Right atrium auricular region (tissue), 2 donors: ENCODE measurements at regions not wholly inside any gene's neighbourhood (a gene's known extent, or its start where the extent isn't known, plus 50 kb on each side); places are given as distances from the start of the nearest gene placed in this dataset.

ENCODE experiments used
- DNase-seq: peaks from one replicate; pipeline ENCODE4 v3.0.0-alpha.2; 2019; ENCODE audit warnings: low spot score
- H3K27ac ChIP-seq, 2 donors: fragments of 200-600 bp; sonication (generic); 1 replicate in 1 of 2; 2 replicates in 1 of 2; pipeline ENCODE4 v1.5.1; 2016 to 2019
- H3K27me3 ChIP-seq, 2 donors: fragments of 200-600 bp; sonication (generic); one replicate each; pipeline versions ENCODE4 v1.5.1 to v1.6.0; 2017 to 2019
- H3K36me3 ChIP-seq: fragments of 200-600 bp; sonication (generic); one replicate; pipeline ENCODE4 v1.5.1; 2016
- H3K4me1 ChIP-seq, 2 donors: fragments of 200-600 bp; sonication (generic); one replicate each; pipeline versions ENCODE4 v1.5.1 to v1.6.0; 2017 to 2019
- H3K4me3 ChIP-seq, 2 donors: fragments of 200-600 bp; sonication (generic); 1 replicate in 1 of 2; 2 replicates in 1 of 2; pipeline ENCODE4 v1.5.1; 2017 to 2019; ENCODE audit warnings: mild to moderate bottlenecking in 1 of 2, moderate library complexity in 1 of 2
- H3K9me3 ChIP-seq, 2 donors: fragments of 200-600 bp; sonication (generic); one replicate each; pipeline ENCODE4 v1.5.1; 2019
- CTCF ChIP-seq, 2 donors: fragments of 200-600 bp; sonication (generic); IDR thresholded peaks; one replicate each; pipeline ENCODE4 v1.5.1; 2019; ENCODE audit warnings: antibody characterized with exemption in 2 of 2

- Histone ChIP-seq H3K9me3 (no peaks in the 10 kb centered on the region), H3K36me3 (no peaks in the 10 kb centered on the region), H3K4me1 (no peaks in the 10 kb centered on the region), H3K27ac (no peak overlapping the region), H3K27me3 (no peaks in the 10 kb centered on the region), H3K4me3 (no peak overlapping the region)
- TF ChIP-seq CTCF (IDR thresholded peaks at IDR 0.05) = no peak
- DNase-seq = no peak
Observed at GRCh38 chr21:33126569-33126968, 56.6 kb downstream of the OLIG1 start.

GRCh38 chr21:33127154-33127867 lies 57.4 kb downstream of the OLIG1 start:
- TF ChIP-seq CTCF (IDR thresholded peaks at IDR 0.05) = peak; percentile 46 to 79
- peak; percentile 62 for DNase-seq

GRCh38 chr21:33127868-33128242 lies 57.9 kb downstream of the OLIG1 start:
- Histone ChIP-seq H3K4me3 (no peak overlapping the region), H3K27ac (no peak overlapping the region), H3K27me3 (no peaks in the 10 kb centered on the region), H3K4me1 (no peaks in the 10 kb centered on the region), H3K36me3 (no peaks in the 10 kb centered on the region), H3K9me3 (no peaks in the 10 kb centered on the region)
- no peak for TF ChIP-seq CTCF (IDR thresholded peaks at IDR 0.05)
- DNase-seq = no peak

More at GRCh38 chr21:33127154-33127867, 57.4 kb downstream of the OLIG1 start:
- no peaks in the 10 kb centered on the region for H3K36me3 ChIP-seq
- no peak overlapping the region for H3K27ac ChIP-seq
- H3K4me3 ChIP-seq = peak overlapping the region in 1 of 2 donors; percentile 40
- no peaks in the 10 kb centered on the region for H3K27me3 ChIP-seq
- H3K9me3 ChIP-seq = no peaks in the 10 kb centered on the region
- no peaks in the 10 kb centered on the region for H3K4me1 ChIP-seq

- no peak for DNase-seq
- no peaks in the 10 kb centered on the region for H3K27me3 ChIP-seq
Observed at GRCh38 chr21:33128538-33128937, 58.6 kb downstream of the OLIG1 start.

GRCh38 chr21:33132054-33132453 lies 62.1 kb downstream of the OLIG1 start:
- H3K4me3 ChIP-seq = no peak overlapping the region
- no peaks in the 10 kb centered on the region for H3K4me1 ChIP-seq
- H3K27ac ChIP-seq = no peak overlapping the region
- no peaks in the 10 kb centered on the region for H3K9me3 ChIP-seq
- DNase-seq = no peak
- H3K36me3 ChIP-seq = no peaks in the 10 kb centered on the region
- no peak for TF ChIP-seq CTCF (IDR thresholded peaks at IDR 0.05)
- no peaks in the 10 kb centered on the region for H3K27me3 ChIP-seq

More at GRCh38 chr21:33128538-33128937, 58.6 kb downstream of the OLIG1 start:
- Histone ChIP-seq H3K4me3 (no peak overlapping the region), H3K4me1 (no peaks in the 10 kb centered on the region), H3K27ac (no peak overlapping the region), H3K36me3 (no peaks in the 10 kb centered on the region), H3K9me3 (no peaks in the 10 kb centered on the region)
- no peak for TF ChIP-seq CTCF (IDR thresholded peaks at IDR 0.05)

- no peaks in the 10 kb centered on the region for H3K27me3 ChIP-seq
- no peak for DNase-seq
- TF ChIP-seq CTCF (IDR thresholded peaks at IDR 0.05) = no peak
- no peak overlapping the region for H3K27ac ChIP-seq
- H3K9me3 ChIP-seq = no peaks in the 10 kb centered on the region
- no peak overlapping the region for H3K4me3 ChIP-seq
- no peaks in the 10 kb centered on the region for H3K4me1 ChIP-seq
- no peaks in the 10 kb centered on the region for H3K36me3 ChIP-seq
Observed at GRCh38 chr21:33133892-33134291, 64.0 kb downstream of the OLIG1 start.
